SK-N-SH treated with all-trans-retinoic acid at 6 μM for 48 hours (cell line): ENCODE measurements at regions not wholly inside any gene's neighbourhood (a gene's known extent, or its start where the extent isn't known, plus 50 kb on each side); places are given as distances from the start of the nearest gene placed in this dataset.

Source experiments
- ARNTL ChIP-seq: fragments of 450-650 bp; formaldehyde crosslinking; IDR thresholded peaks from 2 replicates; pipeline ENCODE4 v1.5.0; 2020; ENCODE audit warnings: low read depth, mild to moderate bottlenecking, moderate library complexity, borderline replicate concordance
- BACH2 ChIP-seq: fragments of 250-450 bp; sonication (Bioruptor Pico); IDR thresholded peaks from 2 replicates; pipeline ENCODE4 v1.9.0; 2021; ENCODE audit warnings: mild to moderate bottlenecking, borderline replicate concordance
- CSDC2 ChIP-seq: fragments of 250-450 bp; sonication (Bioruptor Pico); IDR thresholded peaks from 2 replicates; pipeline ENCODE4 v1.5.0; 2020; ENCODE audit warnings: mild to moderate bottlenecking, moderate library complexity
- OSR1 ChIP-seq: fragments of 250-450 bp; sonication (Bioruptor Pico); IDR thresholded peaks from 2 replicates; pipeline ENCODE4 v1.8.0; 2022; ENCODE audit warnings: moderate library complexity, mild to moderate bottlenecking, inconsistent platforms
- ZFP3 ChIP-seq: fragments of 250-450 bp; sonication (Bioruptor Pico); IDR thresholded peaks from 2 replicates; pipeline ENCODE4 v1.5.0; 2020; ENCODE audit warnings: mild to moderate bottlenecking, moderate library complexity
- ZFP30 ChIP-seq: fragments of 450-650 bp; formaldehyde crosslinking; IDR thresholded peaks from 2 replicates; pipeline ENCODE4 v1.5.0; 2022; ENCODE audit warnings: mild to moderate bottlenecking, moderate library complexity
- ZNF70 ChIP-seq: fragments of 450-650 bp; formaldehyde crosslinking; IDR thresholded peaks from 2 replicates; pipeline ENCODE4 v1.5.0; 2020; ENCODE audit warnings: mild to moderate bottlenecking, moderate library complexity
- TF ChIP-seq, protein P1 (sequence below): fragments of 250-450 bp; sonication (Bioruptor Pico); IDR thresholded peaks from 2 replicates; pipeline ENCODE4 v1.5.1; 2020; ENCODE audit warnings: low read depth, mild to moderate bottlenecking, moderate library complexity
- TF ChIP-seq, protein P2 (sequence below): fragments of 250-450 bp; sonication (Bioruptor Pico); IDR thresholded peaks from 2 replicates; pipeline ENCODE4 v1.8.0; 2020; ENCODE audit warnings: mild to moderate bottlenecking, moderate library complexity, borderline replicate concordance

GRCh38 chr14:71324767-71325272 is 417.6 kb downstream of the PCNX1 start:
- TF ChIP-seq, protein P1, sequence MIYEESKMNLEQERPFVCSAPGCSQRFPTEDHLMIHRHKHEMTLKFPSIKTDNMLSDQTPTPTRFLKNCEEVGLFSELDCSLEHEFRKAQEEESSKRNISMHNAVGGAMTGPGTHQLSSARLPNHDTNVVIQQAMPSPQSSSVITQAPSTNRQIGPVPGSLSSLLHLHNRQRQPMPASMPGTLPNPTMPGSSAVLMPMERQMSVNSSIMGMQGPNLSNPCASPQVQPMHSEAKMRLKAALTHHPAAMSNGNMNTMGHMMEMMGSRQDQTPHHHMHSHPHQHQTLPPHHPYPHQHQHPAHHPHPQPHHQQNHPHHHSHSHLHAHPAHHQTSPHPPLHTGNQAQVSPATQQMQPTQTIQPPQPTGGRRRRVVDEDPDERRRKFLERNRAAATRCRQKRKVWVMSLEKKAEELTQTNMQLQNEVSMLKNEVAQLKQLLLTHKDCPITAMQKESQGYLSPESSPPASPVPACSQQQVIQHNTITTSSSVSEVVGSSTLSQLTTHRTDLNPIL (CRISPR knock-in tag) = no peak
- TF ChIP-seq ZFP30 (CRISPR knock-in tag) (no peak), CSDC2 (CRISPR knock-in tag) (no peak), ZNF70 (CRISPR knock-in tag) (no peak), ZFP3 (no peak), OSR1 (CRISPR knock-in tag) (no peak), BACH2 (CRISPR knock-in tag) (no peak), ARNTL (CRISPR knock-in tag) (no peak)
- TF ChIP-seq, protein P2, sequence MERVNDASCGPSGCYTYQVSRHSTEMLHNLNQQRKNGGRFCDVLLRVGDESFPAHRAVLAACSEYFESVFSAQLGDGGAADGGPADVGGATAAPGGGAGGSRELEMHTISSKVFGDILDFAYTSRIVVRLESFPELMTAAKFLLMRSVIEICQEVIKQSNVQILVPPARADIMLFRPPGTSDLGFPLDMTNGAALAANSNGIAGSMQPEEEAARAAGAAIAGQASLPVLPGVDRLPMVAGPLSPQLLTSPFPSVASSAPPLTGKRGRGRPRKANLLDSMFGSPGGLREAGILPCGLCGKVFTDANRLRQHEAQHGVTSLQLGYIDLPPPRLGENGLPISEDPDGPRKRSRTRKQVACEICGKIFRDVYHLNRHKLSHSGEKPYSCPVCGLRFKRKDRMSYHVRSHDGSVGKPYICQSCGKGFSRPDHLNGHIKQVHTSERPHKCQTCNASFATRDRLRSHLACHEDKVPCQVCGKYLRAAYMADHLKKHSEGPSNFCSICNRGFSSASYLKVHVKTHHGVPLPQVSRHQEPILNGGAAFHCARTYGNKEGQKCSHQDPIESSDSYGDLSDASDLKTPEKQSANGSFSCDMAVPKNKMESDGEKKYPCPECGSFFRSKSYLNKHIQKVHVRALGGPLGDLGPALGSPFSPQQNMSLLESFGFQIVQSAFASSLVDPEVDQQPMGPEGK (CRISPR knock-in tag) = no peak
